T-helper 2 cell (primary cell): ENCODE measurements at regions not wholly inside any gene's neighbourhood (a gene's known extent, or its start where the extent isn't known, plus 50 kb on each side); places are given as distances from the start of the nearest gene placed in this dataset.

ENCODE experiments used
- DNase-seq, 5 experiments: peaks; one replicate each; pipeline versions ENCODE4 v3.0.0 to v3.0.0-alpha.2; 2012 to 2022

GRCh38 chr13:77991003-77991402, 72.4 kb upstream of the EDNRB start:
- DNase-seq: no peak

- no peak for DNase-seq
Measured at GRCh38 chr13:77989281-77989680, 70.7 kb upstream of the EDNRB start.

GRCh38 chr13:77988355-77988754, 69.7 kb upstream of the EDNRB start:
- DNase-seq: no peak

GRCh38 chr13:77986713-77987112, 68.1 kb upstream of the EDNRB start:
- DNase-seq: no peak

- no peak for DNase-seq
Measured at GRCh38 chr13:77985866-77986636, 67.4 kb upstream of the EDNRB start.

GRCh38 chr13:77981281-77981881, 62.8 kb upstream of the EDNRB start:
- DNase-seq: no peak

GRCh38 chr13:77980592-77980991, 62.0 kb upstream of the EDNRB start:
- no peak for DNase-seq

- DNase-seq: no peak
Measured at GRCh38 chr13:77979721-77980385, 61.2 kb upstream of the EDNRB start.

- DNase-seq: no peak
Measured at GRCh38 chr13:77975358-77976042, 56.9 kb upstream of the EDNRB start.

- DNase-seq: no peak
Measured at GRCh38 chr13:77969299-77969698, 50.7 kb upstream of the EDNRB start.
